Nephron (organoid): ENCODE measurements at regions not wholly inside any gene's neighbourhood (a gene's known extent, or its start where the extent isn't known, plus 50 kb on each side); places are given as distances from the start of the nearest gene placed in this dataset.

Source experiments
- H3K27ac Mint-ChIP-seq, 3 experiments: 2 replicates each; pipeline ENCODE4 v1.8.0; 2020; ENCODE audit warnings: mixed read lengths in 3 of 3, mild to moderate bottlenecking in 2 of 3, moderate library complexity in 1 of 3
- H3K27me3 Mint-ChIP-seq: 2 replicates; pipeline ENCODE4 v1.8.0; 2021; ENCODE audit warnings: low read depth, mild to moderate bottlenecking, moderate library complexity, mixed read lengths
- H3K36me3 Mint-ChIP-seq: 2 replicates; pipeline ENCODE4 v1.8.0; 2020; ENCODE audit warnings: low read depth, mixed read lengths
- H3K4me1 Mint-ChIP-seq: 2 replicates; pipeline ENCODE4 v1.8.0; 2020; ENCODE audit warnings: mixed read lengths
- H3K4me3 Mint-ChIP-seq, 3 experiments: 2 replicates each; pipeline ENCODE4 v1.8.0; 2020; ENCODE audit warnings: mild to moderate bottlenecking in 3 of 3, mixed read lengths in 3 of 3, moderate library complexity in 2 of 3
- H3K9me3 Mint-ChIP-seq: 2 replicates; pipeline ENCODE4 v1.8.0; 2020; ENCODE audit warnings: mixed read lengths
- TF ChIP-seq, protein P1 (sequence below), 3 experiments: fragments of 200-600 bp; sonication (generic); IDR thresholded peaks; one replicate each; pipeline ENCODE4 v1.5.0; 2021; ENCODE audit warnings: antibody characterized with exemption in 3 of 3; ENCODE audit not compliant: unreplicated experiment in 3 of 3

DNA sequence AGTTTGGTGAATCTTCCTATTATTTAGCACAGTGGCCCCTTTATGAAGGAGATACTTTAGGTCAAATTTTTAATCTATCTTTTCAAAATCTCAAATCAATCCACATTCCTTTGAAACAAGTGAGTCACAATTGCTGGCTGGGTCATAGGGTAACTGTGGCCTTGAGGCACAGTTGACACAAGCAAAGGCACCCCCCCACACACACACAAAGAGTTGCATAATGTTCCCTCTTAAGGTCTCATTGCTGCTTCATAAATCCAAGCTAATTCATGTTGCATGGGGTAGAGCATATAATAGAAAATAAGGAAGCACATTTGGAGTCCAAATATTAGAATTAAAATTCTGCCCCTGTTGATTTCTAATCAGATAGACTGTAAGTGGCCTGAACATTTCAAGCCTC is 171.5 kb downstream of the DLEU7 start:
- TF ChIP-seq, protein P1, sequence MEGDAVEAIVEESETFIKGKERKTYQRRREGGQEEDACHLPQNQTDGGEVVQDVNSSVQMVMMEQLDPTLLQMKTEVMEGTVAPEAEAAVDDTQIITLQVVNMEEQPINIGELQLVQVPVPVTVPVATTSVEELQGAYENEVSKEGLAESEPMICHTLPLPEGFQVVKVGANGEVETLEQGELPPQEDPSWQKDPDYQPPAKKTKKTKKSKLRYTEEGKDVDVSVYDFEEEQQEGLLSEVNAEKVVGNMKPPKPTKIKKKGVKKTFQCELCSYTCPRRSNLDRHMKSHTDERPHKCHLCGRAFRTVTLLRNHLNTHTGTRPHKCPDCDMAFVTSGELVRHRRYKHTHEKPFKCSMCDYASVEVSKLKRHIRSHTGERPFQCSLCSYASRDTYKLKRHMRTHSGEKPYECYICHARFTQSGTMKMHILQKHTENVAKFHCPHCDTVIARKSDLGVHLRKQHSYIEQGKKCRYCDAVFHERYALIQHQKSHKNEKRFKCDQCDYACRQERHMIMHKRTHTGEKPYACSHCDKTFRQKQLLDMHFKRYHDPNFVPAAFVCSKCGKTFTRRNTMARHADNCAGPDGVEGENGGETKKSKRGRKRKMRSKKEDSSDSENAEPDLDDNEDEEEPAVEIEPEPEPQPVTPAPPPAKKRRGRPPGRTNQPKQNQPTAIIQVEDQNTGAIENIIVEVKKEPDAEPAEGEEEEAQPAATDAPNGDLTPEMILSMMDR (IDR thresholded peaks at IDR 0.05; ENCODE audit: unreplicated experiment in 3 of 3) = no peak
- Mint-ChIP-seq H3K9me3 (no peaks in the 10 kb centered on the region), H3K4me1 (peaks cover 29% of the 10 kb centered on the region), H3K27ac (no peak overlapping the region), H3K27me3 (peaks cover 12% of the 10 kb centered on the region), H3K4me3 (no peak overlapping the region), H3K36me3 (no peaks in the 10 kb centered on the region)

- H3K27me3 Mint-ChIP-seq = peaks cover 12% of the 10 kb centered on the region
- H3K4me3 Mint-ChIP-seq = no peak overlapping the region
- H3K4me1 Mint-ChIP-seq = peaks cover 44% of the 10 kb centered on the region
- H3K36me3 Mint-ChIP-seq = no peaks in the 10 kb centered on the region
- H3K27ac Mint-ChIP-seq = peak overlapping the region in 1 of 3 experiments; percentile 26
- TF ChIP-seq, protein P1 (IDR thresholded peaks at IDR 0.05; ENCODE audit: unreplicated experiment in 3 of 3) = no peak
- no peaks in the 10 kb centered on the region for H3K9me3 Mint-ChIP-seq
These were observed 167.8 kb downstream of the DLEU7 start for GRCh38 chr13:50675651-50676050.

- H3K9me3 Mint-ChIP-seq = no peaks in the 10 kb centered on the region
- H3K27ac Mint-ChIP-seq = peak overlapping the region in 2 of 3 experiments; percentile 26
- TF ChIP-seq, protein P1 (IDR thresholded peaks at IDR 0.05; ENCODE audit: unreplicated experiment in 3 of 3) = no peak
- H3K27me3 Mint-ChIP-seq = peaks cover 7% of the 10 kb centered on the region
- H3K4me1 Mint-ChIP-seq = peaks cover 36% of the 10 kb centered on the region
- no peak overlapping the region for H3K4me3 Mint-ChIP-seq
- no peaks in the 10 kb centered on the region for H3K36me3 Mint-ChIP-seq
These were observed 166.9 kb downstream of the DLEU7 start for GRCh38 chr13:50676602-50677001.

GRCh38 chr13:50677258-50677657 is 166.2 kb downstream of the DLEU7 start:
- TF ChIP-seq, protein P1 (IDR thresholded peaks at IDR 0.05; ENCODE audit: unreplicated experiment in 3 of 3) = no peak
- Mint-ChIP-seq H3K4me3 (no peak overlapping the region), H3K27ac (peak overlapping the region; percentile 40 to 68 (median 59)), H3K36me3 (no peaks in the 10 kb centered on the region), H3K9me3 (no peaks in the 10 kb centered on the region), H3K27me3 (peaks cover 5% of the 10 kb centered on the region), H3K4me1 (peaks cover 32% of the 10 kb centered on the region)

DNA sequence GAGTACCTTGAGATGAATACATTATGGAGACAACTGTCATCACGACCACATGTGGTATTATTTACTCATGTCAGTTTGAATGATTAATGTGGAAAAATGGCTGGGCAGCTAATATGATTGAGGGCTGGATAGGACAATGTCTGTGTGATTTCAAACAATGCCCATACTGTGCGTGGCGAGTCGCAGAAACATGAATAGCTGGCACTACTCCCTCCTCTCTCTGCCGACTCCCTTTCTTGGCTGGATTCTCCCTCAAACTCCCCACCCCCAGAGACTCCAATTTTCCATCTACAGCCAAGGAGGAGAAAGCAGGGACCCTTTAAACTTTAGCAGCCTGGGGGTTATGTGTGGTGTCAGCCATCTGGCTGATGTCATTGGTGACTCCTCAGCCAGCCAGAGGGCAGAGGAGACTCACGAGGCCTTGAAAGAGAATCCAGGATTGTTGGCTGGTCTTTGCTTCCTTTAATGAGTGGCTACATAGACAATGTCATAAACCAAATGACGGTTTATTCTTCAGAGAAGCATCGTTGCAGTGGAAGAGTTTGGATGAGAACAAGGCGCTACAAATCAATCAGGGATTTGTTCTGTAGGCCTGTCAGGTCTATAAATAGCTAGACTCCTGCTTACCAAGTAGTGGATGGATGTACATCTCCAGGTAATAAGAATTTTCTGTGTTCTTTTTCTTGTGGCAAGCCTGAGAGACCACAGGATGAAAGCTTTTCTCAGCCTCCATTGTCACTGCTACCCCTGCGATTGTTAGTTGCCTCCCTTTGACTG is 165.6 kb downstream of the DLEU7 start:
- Mint-ChIP-seq H3K9me3 (no peaks in the 10 kb centered on the region), H3K4me3 (no peak overlapping the region), H3K4me1 (peaks cover 32% of the 10 kb centered on the region), H3K27me3 (peaks cover 5% of the 10 kb centered on the region), H3K36me3 (no peaks in the 10 kb centered on the region), H3K27ac (peak overlapping the region; percentile 40 to 68 (median 59))
- TF ChIP-seq, protein P1 (IDR thresholded peaks at IDR 0.05; ENCODE audit: unreplicated experiment in 3 of 3) = no peak
